AML-193 (cell line): ENCODE measurements at regions not wholly inside any gene's neighbourhood (a gene's known extent, or its start where the extent isn't known, plus 50 kb on each side); places are given as distances from the start of the nearest gene placed in this dataset.
A peak's percentile ranks its signal among the peaks of the same experiment; 100 is the strongest.

Experiments
- DNase-seq, 2 experiments: peaks; one replicate each; lab custom pipeline; 2025; lab: John Stamatoyannopoulos, UW

- no peak for DNase-seq
Measured at GRCh38 chr4:10175626-10176025, 59.0 kb upstream of the WDR1 start.

DNA sequence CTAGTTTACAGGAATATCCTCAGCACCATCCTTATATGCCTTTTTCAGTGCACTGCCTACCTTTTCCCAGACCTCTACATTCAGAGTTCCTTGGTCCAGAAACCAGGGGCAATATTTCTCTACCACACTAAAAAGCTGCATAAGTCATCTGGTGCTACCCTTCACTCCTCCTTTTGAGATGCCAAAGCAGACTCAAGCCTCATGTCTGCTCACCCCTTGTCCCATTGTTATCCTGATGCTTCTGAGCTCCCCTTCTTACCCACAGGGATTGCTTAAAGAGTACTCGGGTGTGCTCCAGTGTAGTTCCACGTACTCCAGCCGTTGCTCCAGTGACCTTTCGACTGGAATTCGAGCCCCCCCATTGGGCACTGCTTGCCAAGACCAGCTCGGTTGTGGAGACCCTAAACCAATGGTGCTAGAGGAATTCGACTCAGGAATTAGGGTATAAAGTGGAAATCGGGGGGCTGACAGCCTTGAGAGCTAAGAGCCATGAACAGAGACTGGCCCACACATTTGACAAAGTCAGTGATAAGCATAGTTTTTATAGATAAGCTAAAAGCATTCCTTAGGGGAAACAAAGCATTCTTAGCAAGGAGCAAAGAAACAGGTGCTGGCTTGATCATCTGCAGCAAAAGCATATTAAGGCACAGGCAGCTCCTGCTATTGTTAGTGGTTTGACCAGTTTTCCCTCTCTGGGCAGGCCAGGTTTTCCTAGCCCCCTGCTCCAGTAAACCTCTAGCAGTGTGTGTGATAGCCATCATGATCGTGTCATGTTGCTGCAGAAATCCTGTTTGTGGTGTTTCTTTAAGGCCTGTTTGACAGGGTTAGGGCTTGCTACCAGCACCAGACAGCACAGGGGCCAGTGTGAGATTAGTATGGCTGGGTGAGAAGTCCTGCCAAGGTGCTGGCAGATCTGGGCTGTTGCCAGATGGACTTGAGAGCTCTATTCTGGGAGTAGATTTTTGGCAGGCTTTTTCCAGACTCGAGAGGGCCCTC lies 57.5 kb upstream of the WDR1 start:
- no peak for DNase-seq

DNA sequence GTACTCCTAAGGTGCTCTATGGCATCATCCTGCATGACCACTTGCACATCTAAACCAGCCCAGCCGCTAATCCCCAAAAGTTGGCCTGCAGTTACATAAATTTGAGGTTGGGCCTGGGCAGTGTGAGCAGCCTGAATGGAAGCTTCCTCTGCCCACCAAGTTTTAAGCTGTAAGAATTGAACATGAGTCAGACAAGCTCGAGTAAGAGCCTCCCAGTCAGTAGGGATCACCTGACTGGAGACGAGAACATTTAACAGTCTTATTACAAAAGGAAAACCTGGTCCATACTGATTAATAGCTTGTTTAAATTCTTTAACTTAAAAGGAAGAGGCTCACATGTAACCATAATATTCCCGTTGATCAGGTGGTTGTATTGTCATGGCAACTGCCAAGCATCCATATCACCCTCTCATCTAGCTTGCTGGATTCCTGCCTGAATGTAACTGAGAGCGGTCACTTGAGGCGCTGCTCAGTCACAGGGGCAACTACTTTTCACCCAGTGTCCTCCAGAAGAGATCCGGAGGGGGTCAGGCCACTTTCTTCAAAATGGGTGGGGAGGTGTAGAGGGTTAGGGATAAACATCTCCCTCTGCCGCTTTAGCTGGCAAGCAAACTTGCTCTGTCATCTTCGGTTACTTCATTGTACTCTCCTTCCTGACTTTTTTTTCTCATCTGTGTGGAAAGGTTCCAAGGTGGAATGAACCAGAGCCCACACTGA lies 56.6 kb upstream of the WDR1 start:
- no peak for DNase-seq

- no peak for DNase-seq
Measured at GRCh38 chr4:10172278-10172921, 55.8 kb upstream of the WDR1 start.

GRCh38 chr4:10171055-10171454 lies 54.5 kb upstream of the WDR1 start:
- DNase-seq = peak in 1 of 2 experiments; percentile 3

- DNase-seq = no peak
Measured at GRCh38 chr4:10169839-10170387, 53.3 kb upstream of the WDR1 start.

DNA sequence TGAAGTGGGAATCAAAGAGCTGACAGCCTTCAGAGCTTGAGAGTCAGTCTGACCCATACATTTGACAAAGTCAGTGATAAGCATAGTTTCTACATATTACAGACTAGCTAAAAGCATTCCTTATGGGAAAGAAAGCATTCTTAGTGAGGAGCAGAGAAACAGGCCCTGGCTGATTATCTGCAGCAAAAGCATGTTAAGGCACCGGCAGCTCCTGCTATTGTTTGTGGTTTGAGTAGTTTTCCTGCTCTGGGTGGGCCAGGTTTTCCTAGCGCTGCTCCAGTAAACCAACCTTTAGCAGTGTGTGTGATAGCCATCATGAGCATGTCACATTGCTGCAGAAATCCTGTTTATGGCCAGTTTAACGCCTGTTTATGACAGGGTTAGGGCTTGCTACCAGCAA lies 51.6 kb upstream of the WDR1 start:
- no peak for DNase-seq

DNA sequence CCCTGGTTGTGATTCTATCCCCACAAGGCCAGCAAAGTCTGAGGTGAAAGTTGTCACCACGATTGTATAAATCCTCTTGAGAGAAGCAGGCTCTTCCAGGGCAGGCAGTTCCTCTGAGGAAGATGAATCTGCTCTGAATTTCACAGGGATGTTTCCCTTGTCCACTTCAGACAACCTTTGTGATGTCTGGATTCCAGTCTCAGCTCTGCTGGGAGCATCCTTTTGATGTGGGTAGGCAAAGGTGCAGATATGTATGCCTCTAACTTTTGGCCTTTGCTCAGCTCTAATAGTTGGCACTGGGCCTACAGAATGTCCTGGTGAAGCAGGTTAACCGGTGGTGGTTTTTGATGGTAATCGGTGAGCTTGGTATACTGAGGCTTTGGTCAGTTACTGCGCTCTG lies 50.6 kb upstream of the WDR1 start:
- no peak for DNase-seq
